SU-DHL-6 (cell line): ENCODE measurements at regions not wholly inside any gene's neighbourhood (a gene's known extent, or its start where the extent isn't known, plus 50 kb on each side); places are given as distances from the start of the nearest gene placed in this dataset.

Source experiments
- H2AFZ ChIP-seq: fragments of 200-600 bp; sonication (generic); 2 replicates; pipeline ENCODE4 v1.6.1; 2014; ENCODE audit warnings: low read depth, mild to moderate bottlenecking, moderate library complexity, mixed read lengths, antibody characterized with exemption, low read length; ENCODE audit not compliant: severe bottlenecking
- H3F3A ChIP-seq: fragments of 200-600 bp; shearing (Covaris generic); 2 replicates; pipeline ENCODE4 v1.6.0; 2016; ENCODE audit warnings: antibody characterized with exemption, mild to moderate bottlenecking; ENCODE audit not compliant: insufficient read depth
- H3K27ac ChIP-seq: fragments of 200-600 bp; sonication (generic); 2 replicates; pipeline ENCODE4 v1.5.1; 2016; ENCODE audit warnings: low read depth, mild to moderate bottlenecking, low read length, moderate library complexity, mixed read lengths
- H3K27me3 ChIP-seq: fragments of 200-600 bp; sonication (generic), shearing (Covaris generic); 2 replicates; pipeline ENCODE4 v1.6.0; 2014; ENCODE audit warnings: mild to moderate bottlenecking, low read length
- H3K36me3 ChIP-seq: fragments of 200-600 bp; sonication (generic); 2 replicates; pipeline ENCODE4 v1.6.1; 2014; ENCODE audit warnings: mild to moderate bottlenecking, low read length, mixed read lengths
- H3K4me2 ChIP-seq: fragments of 300-600, 200-600 bp; shearing (Covaris generic), sonication (generic); 2 replicates; pipeline ENCODE4 v1.6.0; 2014; ENCODE audit warnings: low read length, low read depth, mild to moderate bottlenecking; ENCODE audit not compliant: poor library complexity, severe bottlenecking
- H3K4me3 ChIP-seq: fragments of 200-600 bp; sonication (generic); 2 replicates; pipeline ENCODE4 v1.5.1; 2014; ENCODE audit warnings: antibody characterized with exemption, low read length, mild to moderate bottlenecking, mixed read lengths; ENCODE audit not compliant: insufficient read depth, poor library complexity, severe bottlenecking
- H3K79me2 ChIP-seq: fragments of 200-600 bp; sonication (generic); 2 replicates; pipeline ENCODE4 v1.6.1; 2014; ENCODE audit warnings: mild to moderate bottlenecking, low read length, moderate library complexity; ENCODE audit not compliant: insufficient read depth
- H3K9ac ChIP-seq: fragments of 200-600 bp; sonication (generic); 2 replicates; pipeline ENCODE4 v1.7.0; 2014; ENCODE audit warnings: mild to moderate bottlenecking, low read length
- H3K9me2 ChIP-seq: fragments of 200-600 bp; sonication (generic); replicated peaks from 2 replicates; pipeline ENCODE4 v1.6.1; 2014; ENCODE audit warnings: low read length; ENCODE audit not compliant: insufficient read depth
- H3K9me3 ChIP-seq: fragments of 200-600 bp; sonication (generic); 2 replicates; pipeline ENCODE4 v1.6.1; 2014; ENCODE audit warnings: low read length, mixed read lengths; ENCODE audit not compliant: insufficient read depth
- H4K20me1 ChIP-seq: fragments of 200-600 bp; sonication (generic); 2 replicates; pipeline ENCODE4 v1.6.1; 2014; ENCODE audit warnings: low read depth, mild to moderate bottlenecking, antibody characterized with exemption, low read length, moderate library complexity, mixed read lengths
- CTCF ChIP-seq: fragments of 200-600 bp; sonication (generic); IDR thresholded peaks from one replicate; pipeline ENCODE4 v1.5.1; 2017; ENCODE audit warnings: antibody characterized with exemption, mild to moderate bottlenecking, low read length, moderate library complexity; ENCODE audit not compliant: insufficient read depth, poor library complexity, severe bottlenecking
- EZH2phosphoT487 ChIP-seq: fragments of 200-600 bp; sonication (generic), shearing (Covaris generic); conservative IDR thresholded peaks from 2 replicates; pipeline ENCODE4 v1.6.1; 2018; ENCODE audit warnings: mild to moderate bottlenecking, antibody characterized with exemption, low read length, moderate library complexity, mixed read lengths

GRCh38 chr5:145077028-145077427 is 758.1 kb downstream of the PRELID2 start:
- H3K9ac ChIP-seq, result no peak overlapping the region
- H3K36me3 ChIP-seq, result no peaks in the 10 kb centered on the region
- H3K27me3 ChIP-seq, result no peaks in the 10 kb centered on the region
- TF ChIP-seq CTCF (no peak), EZH2phosphoT487 (no peak)
- no peak overlapping the region for H3K4me3 ChIP-seq
- no peak overlapping the region for H3K27ac ChIP-seq
- H3K4me2 ChIP-seq, result no peak overlapping the region
- no peak overlapping the region for H2AFZ ChIP-seq
- H4K20me1 ChIP-seq, result no peaks in the 10 kb centered on the region
- H3F3A ChIP-seq, result no peaks in the 10 kb centered on the region
- H3K9me3 ChIP-seq, result no peaks in the 10 kb centered on the region
- no peaks in the 10 kb centered on the region for H3K79me2 ChIP-seq
- no peaks in the 10 kb centered on the region for H3K9me2 ChIP-seq

GRCh38 chr5:145076040-145076439 is 759.1 kb downstream of the PRELID2 start:
- no peak overlapping the region for H2AFZ ChIP-seq
- H3K4me3 ChIP-seq, result no peak overlapping the region
- H3K79me2 ChIP-seq, result no peaks in the 10 kb centered on the region
- TF ChIP-seq EZH2phosphoT487 (no peak), CTCF (no peak)
- H3K9me2 ChIP-seq, result no peaks in the 10 kb centered on the region
- H4K20me1 ChIP-seq, result no peaks in the 10 kb centered on the region
- no peak overlapping the region for H3K4me2 ChIP-seq
- no peaks in the 10 kb centered on the region for H3K36me3 ChIP-seq
- H3K9ac ChIP-seq, result no peak overlapping the region
- H3K27me3 ChIP-seq, result no peaks in the 10 kb centered on the region
- H3K9me3 ChIP-seq, result no peaks in the 10 kb centered on the region
- no peak overlapping the region for H3K27ac ChIP-seq
- H3F3A ChIP-seq, result no peaks in the 10 kb centered on the region

- no peak overlapping the region for H3K9ac ChIP-seq
- H3K4me3 ChIP-seq, result no peak overlapping the region
- no peaks in the 10 kb centered on the region for H3K27me3 ChIP-seq
- H3F3A ChIP-seq, result no peaks in the 10 kb centered on the region
- H3K9me3 ChIP-seq, result no peaks in the 10 kb centered on the region
- H3K27ac ChIP-seq, result no peak overlapping the region
- no peak overlapping the region for H3K4me2 ChIP-seq
- H3K9me2 ChIP-seq, result no peaks in the 10 kb centered on the region
- H2AFZ ChIP-seq, result no peak overlapping the region
- no peaks in the 10 kb centered on the region for H4K20me1 ChIP-seq
- no peaks in the 10 kb centered on the region for H3K36me3 ChIP-seq
- H3K79me2 ChIP-seq, result no peaks in the 10 kb centered on the region
- TF ChIP-seq CTCF (no peak), EZH2phosphoT487 (no peak)
These were observed 762.3 kb downstream of the PRELID2 start for GRCh38 chr5:145072889-145073288.

- TF ChIP-seq EZH2phosphoT487, result no peak
- TF ChIP-seq CTCF, result no peak
- Histone ChIP-seq H3K36me3 (no peaks in the 10 kb centered on the region), H3K27me3 (no peaks in the 10 kb centered on the region), H3K79me2 (no peaks in the 10 kb centered on the region), H3F3A (no peaks in the 10 kb centered on the region), H3K9me3 (no peaks in the 10 kb centered on the region), H3K27ac (no peak overlapping the region), H2AFZ (no peak overlapping the region), H3K4me3 (no peak overlapping the region), H3K9me2 (no peaks in the 10 kb centered on the region), H3K4me2 (no peak overlapping the region), H3K9ac (no peak overlapping the region), H4K20me1 (no peaks in the 10 kb centered on the region)
These were observed 766.4 kb downstream of the PRELID2 start for GRCh38 chr5:145068721-145069120.
